Amniotic stem cell (primary cell): ENCODE measurements at regions not wholly inside any gene's neighbourhood (a gene's known extent, or its start where the extent isn't known, plus 50 kb on each side); places are given as distances from the start of the nearest gene placed in this dataset.

Source experiments
- DNase-seq: peaks from one replicate; lab custom pipeline; 2025; lab: John Stamatoyannopoulos, UW

GRCh38 chr12:77492536-77492935 is 338.2 kb upstream of the NAV3 start:
- DNase-seq, result no peak

- no peak for DNase-seq
Measured at GRCh38 chr12:77489331-77489970, 341.2 kb upstream of the NAV3 start.

- DNase-seq, result no peak
Measured at GRCh38 chr12:77488041-77488620, 342.6 kb upstream of the NAV3 start.

GRCh38 chr12:77486872-77487271 is 343.8 kb upstream of the NAV3 start:
- no peak for DNase-seq

- DNase-seq, result no peak
Measured at GRCh38 chr12:77485961-77486854, 344.5 kb upstream of the NAV3 start.

GRCh38 chr12:77481687-77482086 is 349.0 kb upstream of the NAV3 start:
- DNase-seq, result no peak

GRCh38 chr12:77477907-77478533 is 352.7 kb upstream of the NAV3 start:
- no peak for DNase-seq

GRCh38 chr12:77471801-77472200 is 358.9 kb upstream of the NAV3 start:
- DNase-seq, result no peak

- no peak for DNase-seq
Measured at GRCh38 chr12:77469578-77470333, 360.9 kb upstream of the NAV3 start.

- no peak for DNase-seq
Measured at GRCh38 chr12:77442633-77443032, 377.3 kb upstream of the E2F7 start.

GRCh38 chr12:77439749-77440148 is 374.4 kb upstream of the E2F7 start:
- DNase-seq, result no peak

- no peak for DNase-seq
Measured at GRCh38 chr12:77438644-77439043, 373.3 kb upstream of the E2F7 start.

GRCh38 chr12:77437206-77437605 is 371.8 kb upstream of the E2F7 start:
- no peak for DNase-seq

- no peak for DNase-seq
Measured at GRCh38 chr12:77435446-77436091, 370.2 kb upstream of the E2F7 start.

- DNase-seq, result no peak
Measured at GRCh38 chr12:77433799-77434198, 368.4 kb upstream of the E2F7 start.

GRCh38 chr12:77429426-77429825 is 364.1 kb upstream of the E2F7 start:
- no peak for DNase-seq

- DNase-seq, result no peak
Measured at GRCh38 chr12:77421152-77421551, 355.8 kb upstream of the E2F7 start.

GRCh38 chr12:77409551-77409950 is 344.2 kb upstream of the E2F7 start:
- no peak for DNase-seq

GRCh38 chr12:77407931-77408330 is 342.6 kb upstream of the E2F7 start:
- no peak for DNase-seq

- DNase-seq, result no peak
Measured at GRCh38 chr12:77406219-77406905, 341.0 kb upstream of the E2F7 start.

- DNase-seq, result no peak
Measured at GRCh38 chr12:77402716-77403115, 337.3 kb upstream of the E2F7 start.
